Stimulated activated CD4-positive, alpha-beta T cell treated with anti-CD3 and anti-CD28 coated beads, Interleukin-1b, Interleukin-23, amount 100 ng/mL, for 4 hours (primary cell): ENCODE measurements at regions not wholly inside any gene's neighbourhood (a gene's known extent, or its start where the extent isn't known, plus 50 kb on each side); places are given as distances from the start of the nearest gene placed in this dataset.

Experiments used
- DNase-seq, 2 donors: peaks; one replicate each; pipeline ENCODE4 v3.0.0-alpha.2; 2020; ENCODE audit warnings: low read depth in 2 of 2

- DNase-seq = no peak
Measured at GRCh38 chr10:3467052-3467951, 294.7 kb upstream of the PITRM1 start.

GRCh38 chr10:3465406-3465891 is 292.9 kb upstream of the PITRM1 start:
- DNase-seq = no peak

GRCh38 chr10:3464760-3465405 is 292.3 kb upstream of the PITRM1 start:
- no peak for DNase-seq

DNA sequence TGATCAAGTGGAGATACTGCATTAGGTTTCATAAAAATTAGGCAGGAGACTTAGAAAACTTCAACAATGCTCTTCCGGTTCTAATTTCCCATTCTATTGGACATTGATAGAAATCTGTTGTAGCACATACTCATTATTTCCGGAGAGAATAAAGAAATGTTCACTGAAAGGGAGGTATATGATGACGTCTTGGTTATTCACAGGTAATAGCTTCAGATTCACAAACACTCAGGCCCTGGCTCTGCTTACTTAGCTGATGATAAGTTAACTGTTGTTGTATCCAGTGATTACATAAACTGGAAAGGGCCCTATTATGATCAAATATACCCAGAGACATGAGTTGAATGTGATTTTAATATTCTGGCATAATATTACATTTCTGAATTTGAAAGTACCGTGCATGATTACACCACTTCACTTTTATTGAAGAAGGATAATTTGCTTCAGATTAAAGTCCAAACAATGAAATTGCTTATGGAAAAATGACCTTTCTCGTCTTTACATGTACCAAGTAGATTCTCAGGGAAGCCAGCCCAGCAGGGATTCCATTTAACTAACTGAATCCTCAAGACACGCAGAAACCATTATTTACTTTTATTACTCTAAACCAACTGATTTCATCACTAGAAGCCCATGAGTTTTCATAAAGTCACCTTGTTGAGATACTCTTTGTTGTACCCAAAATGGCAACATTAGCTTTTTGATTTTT is 288.0 kb upstream of the PITRM1 start:
- no peak for DNase-seq

GRCh38 chr10:3455385-3456334 is 283.1 kb upstream of the PITRM1 start:
- no peak for DNase-seq

DNA sequence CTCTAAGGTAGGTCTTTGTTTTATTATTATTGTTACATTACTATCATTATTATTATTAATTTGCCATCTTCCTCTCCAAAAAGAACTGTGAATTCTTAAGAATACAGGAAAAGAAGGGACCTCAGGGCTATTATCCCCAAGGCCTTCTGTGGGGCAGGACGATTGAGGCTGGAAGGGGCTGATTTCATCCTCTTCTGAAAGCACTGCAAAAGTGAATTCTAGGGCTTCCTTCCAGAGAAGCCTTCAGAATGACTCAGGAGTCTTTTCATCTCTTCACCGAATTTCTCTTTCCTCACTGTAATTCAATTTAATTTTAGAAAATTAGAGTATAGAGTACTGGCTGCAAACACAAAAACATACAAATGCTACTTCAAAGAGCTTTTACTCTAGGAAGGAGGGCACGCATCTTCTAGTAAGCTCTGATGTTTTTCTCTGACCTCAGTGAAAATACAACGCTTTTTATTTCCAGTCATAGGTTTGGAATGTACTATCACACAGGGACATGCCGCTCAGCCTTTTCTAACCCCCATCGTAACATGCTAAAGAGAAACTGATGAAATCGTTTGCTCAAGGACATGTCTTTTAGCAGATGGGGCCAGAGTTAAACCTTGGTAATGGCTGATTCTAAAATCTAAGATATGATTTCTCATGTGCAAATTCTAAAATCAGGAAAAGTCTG is 280.2 kb upstream of the PITRM1 start:
- no peak for DNase-seq

- DNase-seq = no peak
Measured at GRCh38 chr10:3452173-3452626, 279.6 kb upstream of the PITRM1 start.

DNA sequence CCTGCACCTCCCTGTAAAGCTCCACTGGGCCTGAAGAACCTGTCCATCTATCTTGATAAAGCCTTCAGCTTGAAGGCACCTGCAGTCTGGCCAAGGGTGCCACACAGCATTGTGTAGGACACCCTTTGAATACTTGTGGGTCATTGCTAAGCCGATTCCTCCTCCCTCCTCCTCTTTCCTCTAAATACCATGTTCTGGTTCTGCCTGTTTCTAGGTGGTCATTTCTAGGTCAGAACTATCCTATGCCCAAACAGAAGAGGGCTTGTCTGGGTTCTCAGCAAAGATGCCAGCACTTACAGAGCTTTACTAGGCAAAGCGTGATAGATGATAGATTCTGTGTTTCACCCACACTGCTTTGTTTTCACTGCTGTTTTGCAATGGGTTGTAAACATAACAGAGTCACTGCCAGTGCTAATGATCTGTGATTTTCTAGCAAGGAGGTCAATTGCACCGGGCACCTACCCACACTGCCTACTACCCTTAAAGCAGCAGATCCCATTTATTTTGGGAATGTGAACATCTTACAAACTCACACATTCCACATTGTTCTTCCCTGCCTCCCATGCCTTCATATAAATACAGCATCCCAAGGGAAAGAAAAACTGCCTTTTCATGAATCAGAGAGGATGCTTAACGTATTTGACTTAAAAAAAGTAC is 279.1 kb upstream of the PITRM1 start:
- DNase-seq = no peak

GRCh38 chr10:3446221-3446620 is 273.6 kb upstream of the PITRM1 start:
- no peak for DNase-seq

GRCh38 chr10:3445648-3446047 is 273.1 kb upstream of the PITRM1 start:
- no peak for DNase-seq

- DNase-seq = no peak
Measured at GRCh38 chr10:3442451-3442990, 269.9 kb upstream of the PITRM1 start.

DNA sequence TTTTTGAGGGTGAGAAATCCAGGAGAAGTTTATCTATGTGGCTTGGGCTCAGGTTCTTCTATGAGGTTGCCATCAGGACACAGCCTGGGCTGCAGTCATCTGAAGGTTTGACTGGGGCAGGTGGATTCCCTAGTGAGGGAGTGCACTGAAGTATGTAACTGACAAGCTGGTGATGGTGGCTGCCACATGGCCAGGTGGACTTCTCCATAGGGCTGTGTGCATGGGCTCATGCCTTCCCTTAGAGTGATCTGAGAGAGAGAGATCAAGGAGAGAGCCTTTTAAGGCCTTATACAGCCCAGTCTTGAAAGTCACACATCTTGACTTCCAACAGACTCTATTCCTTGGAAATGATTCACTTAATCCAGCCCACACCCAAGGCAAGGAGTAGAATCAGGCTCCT is 266.6 kb upstream of the PITRM1 start:
- no peak for DNase-seq

DNA sequence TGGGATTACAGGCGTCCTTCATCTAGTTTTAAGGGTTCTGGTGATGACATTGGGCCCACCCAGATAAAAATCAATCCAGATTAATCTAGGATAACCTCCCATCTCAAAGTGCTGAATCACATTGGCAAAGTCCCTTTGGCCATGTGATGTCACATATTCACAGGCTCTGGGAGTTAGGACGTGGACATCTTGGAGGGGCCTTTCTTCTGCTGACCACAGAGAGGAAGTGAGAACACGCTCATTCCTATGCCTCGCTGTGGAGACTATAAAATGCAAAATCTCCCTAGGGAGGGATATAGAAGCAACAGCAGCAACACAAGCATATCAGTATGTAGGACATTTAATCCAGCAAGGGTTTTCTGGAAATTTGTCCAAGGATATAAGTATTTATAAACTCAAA is 266.0 kb upstream of the PITRM1 start:
- no peak for DNase-seq

- DNase-seq = no peak
Measured at GRCh38 chr10:3435671-3436070, 263.1 kb upstream of the PITRM1 start.

DNA sequence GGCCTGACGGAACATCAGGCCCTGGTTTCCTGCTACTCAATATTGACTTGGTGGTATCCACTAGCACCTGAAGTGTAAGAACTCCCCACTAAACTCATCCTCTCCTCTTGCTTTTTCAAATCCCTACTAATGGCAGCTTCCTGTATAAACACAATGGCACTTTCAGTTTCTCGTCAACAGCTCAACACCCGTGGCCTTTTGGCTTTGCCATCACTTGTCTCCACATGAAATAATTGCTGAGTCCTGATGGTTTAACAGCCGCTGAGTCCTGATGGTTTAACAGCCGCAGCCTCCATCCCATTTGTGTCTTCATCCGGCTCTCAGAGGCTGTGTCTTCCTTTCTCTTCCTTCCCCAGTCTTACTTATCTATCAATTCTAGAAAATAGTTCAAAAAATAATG is 261.4 kb upstream of the PITRM1 start:
- no peak for DNase-seq

GRCh38 chr10:3433131-3433530 is 260.5 kb upstream of the PITRM1 start:
- no peak for DNase-seq

DNA sequence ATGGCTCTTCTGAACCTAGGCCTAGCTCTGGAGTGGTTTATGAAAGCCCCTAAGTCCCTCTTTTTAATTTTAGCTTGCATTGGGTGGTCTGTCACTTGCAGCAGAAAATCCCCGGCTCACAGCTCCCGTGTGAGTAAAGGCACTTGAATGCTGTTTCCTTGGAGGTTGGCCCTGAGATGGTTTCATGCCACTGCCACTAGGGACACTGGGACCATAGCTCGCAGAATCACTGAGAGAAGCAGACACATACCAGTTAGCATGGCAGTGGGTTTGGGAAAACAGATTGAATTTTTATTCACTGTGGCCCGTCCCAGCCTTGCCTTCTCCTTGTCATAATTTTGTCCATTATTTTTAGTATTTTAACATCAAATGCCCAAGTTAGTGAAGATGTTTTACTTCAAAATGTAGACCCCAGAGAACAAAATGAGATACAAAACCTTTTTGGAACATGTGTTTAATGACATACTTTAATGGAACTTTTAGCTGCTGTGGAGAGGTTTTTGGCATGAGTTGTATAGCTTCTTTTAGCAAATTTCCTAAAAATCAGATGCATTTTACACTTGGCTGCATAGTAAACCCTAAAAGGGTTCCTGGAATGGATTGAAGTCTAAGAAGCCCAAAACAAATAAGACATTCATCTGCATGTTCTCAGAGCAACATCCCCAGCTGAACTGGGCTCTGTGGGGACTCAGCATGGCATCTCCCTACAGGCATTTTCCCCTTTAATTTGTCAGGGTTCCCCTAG is 259.7 kb upstream of the PITRM1 start:
- DNase-seq = no peak

DNA sequence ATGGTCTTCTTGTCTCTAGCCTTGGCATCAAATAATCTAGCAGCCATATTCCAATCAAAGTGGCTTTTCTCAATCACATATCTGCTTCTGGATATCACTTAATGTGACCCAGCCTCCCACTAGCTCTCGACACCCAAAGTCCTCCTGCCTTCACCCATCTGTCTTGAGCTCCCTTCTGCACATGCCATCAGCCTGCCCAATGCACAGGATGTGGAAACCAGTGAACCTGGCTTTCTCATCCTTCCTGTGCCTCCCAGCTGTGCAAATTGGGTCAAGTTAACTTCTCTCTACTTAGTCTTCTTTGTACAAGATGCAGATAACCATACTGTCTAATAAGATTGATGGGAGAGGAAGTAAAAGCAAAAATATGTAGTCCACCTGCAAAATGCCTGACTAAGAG is 257.9 kb upstream of the PITRM1 start:
- DNase-seq = no peak

GRCh38 chr10:3429676-3430075 is 257.1 kb upstream of the PITRM1 start:
- no peak for DNase-seq
